ENCODE measurements at regions not wholly inside any gene's neighbourhood (a gene's known extent, or its start where the extent isn't known, plus 50 kb on each side); places are given as distances from the start of the nearest gene placed in this dataset.

GRCh38 chr2:30371028-30371689, 75.9 kb upstream of the LCLAT1 start:
- H3K27me3 Mint-ChIP-seq (ENCODE audit: low read depth), result peaks cover 1% of the 10 kb centered on the region; the same call in 1 of the 2 replicates
- Histone ChIP-seq H3K23ac (ENCODE audit: insufficient read length, low read depth, low read length) (no peak overlapping the region), H2BK12ac (ENCODE audit: insufficient read length, low read depth, low read length) (no peak overlapping the region), H3K14ac (ENCODE audit: insufficient read depth, low read length) (no peak overlapping the region), H4K8ac (replicated peaks; ENCODE audit: insufficient read length, low read depth, low read length) (no peak overlapping the region), H2BK15ac (ENCODE audit: low read depth, low read length) (no peak overlapping the region), H2BK5ac (ENCODE audit: insufficient read length, low read length) (no peak overlapping the region), H3K4ac (ENCODE audit: low read depth, low read length) (no peak overlapping the region), H3K56ac (ENCODE audit: insufficient read length, low read depth, low read length) (no peak overlapping the region), H3K9me3 (ENCODE audit: control insufficient read depth, low read depth, low read length) (no peaks in the 10 kb centered on the region), H3K27me3 (ENCODE audit: insufficient read depth, low read length) (no peaks in the 10 kb centered on the region), H4K91ac (ENCODE audit: insufficient read length, low read depth, low read length) (no peak overlapping the region), H3K79me1 (ENCODE audit: insufficient read depth, low read depth, low read length, poor library complexity, severe bottlenecking) (no peaks in the 10 kb centered on the region), H3K79me2 (ENCODE audit: insufficient read depth, low read length) (no peaks in the 10 kb centered on the region), H3K4me1 (ENCODE audit: insufficient read depth, low read length) (no peaks in the 10 kb centered on the region), H3K4me2 (ENCODE audit: insufficient read depth, insufficient read length, low read length) (no peak overlapping the region), H2AFZ (ENCODE audit: low read length) (no peak overlapping the region), H2AK5ac (ENCODE audit: insufficient read length, low read length) (no peak overlapping the region), H2BK20ac (ENCODE audit: low read depth, low read length, poor library complexity, severe bottlenecking) (no peak overlapping the region), H3K9ac (ENCODE audit: extremely low read depth, insufficient read length, low read length) (no peak overlapping the region), H3K18ac (ENCODE audit: insufficient read length, low read depth, low read length) (no peak overlapping the region), H3T11ph (ENCODE audit: low read length) (no peak overlapping the region), H4K20me1 (ENCODE audit: control insufficient read depth, insufficient read depth, insufficient read length) (no peaks in the 10 kb centered on the region), H3K27ac (ENCODE audit: insufficient read length, low read depth, low read length) (no peak overlapping the region), H2BK120ac (ENCODE audit: low read depth, low read length, poor library complexity, severe bottlenecking) (no peak overlapping the region), H3K23me2 (ENCODE audit: insufficient read length, low read depth, low read length, poor library complexity, severe bottlenecking) (no peaks in the 10 kb centered on the region), H4K5ac (ENCODE audit: insufficient read length, low read depth, low read length) (no peak overlapping the region)
- no peaks in the 10 kb centered on the region for H3K4me1 Mint-ChIP-seq
- no peak for DNase-seq
- no peak overlapping the region for H3K4me3 Mint-ChIP-seq
- no peak overlapping the region for H3K27ac Mint-ChIP-seq
- no peak for TF ChIP-seq CTCF (conservative IDR thresholded peaks at IDR 0.05)
- no CpG with 5 or more reads among the region's 2 CpGs for WGBS (ENCODE audit: extremely low coverage, insufficient read length, low lambda C conversion rate)
- no peaks in the 10 kb centered on the region for H3K9me3 Mint-ChIP-seq
- no peaks in the 10 kb centered on the region for H3K36me3 Mint-ChIP-seq (ENCODE audit: insufficient read depth in 1 of 3, low read depth in 3 of 3)
